IMR-90 (cell line): ENCODE measurements at regions not wholly inside any gene's neighbourhood (a gene's known extent, or its start where the extent isn't known, plus 50 kb on each side); places are given as distances from the start of the nearest gene placed in this dataset.

Experiments
- ATAC-seq: fragments of 200-7000 bp; cut with Tn5 transposase; 2 replicates; pipeline ENCODE4 v1.9.1; 2020; ENCODE audit warnings: low read depth, mild to moderate bottlenecking, moderate library complexity
- BruUV-seq: library from RNA; stranded (reverse); fragments of 400-500 nt; replicated peaks from 2 replicates; lab custom pipeline; 2021; lab: Mats Ljungman, UMichigan
- CTCF ChIA-PET: fragments of 300-600 bp; formaldehyde crosslinking; extraction: SDS; loops from one replicate; lab custom pipeline; 2021; ENCODE audit warnings: antibody characterized with exemption; lab: Yijun Ruan, JAX
- POLR2A ChIA-PET: fragments of 300-600 bp; sonication (Branson Sonifier 250); formaldehyde crosslinking; loops from one replicate; lab custom pipeline; 2022; ENCODE audit warnings: antibody characterized with exemption; ENCODE audit not compliant: unreplicated experiment; lab: Charles Lee
- DNase-seq: peaks from one replicate; pipeline ENCODE4 v3.0.0; 2013
- H2AFZ ChIP-seq: replicated peaks from 2 replicates; pipeline ENCODE3; 2013; ENCODE audit warnings: low read length, mild to moderate bottlenecking; ENCODE audit not compliant: poor library complexity
- H2AK5ac ChIP-seq: 2 replicates; pipeline ENCODE4 v1.6.1; 2013; ENCODE audit warnings: low read depth, low read length, inconsistent platforms
- H2AK9ac ChIP-seq: replicated peaks from 2 replicates; pipeline ENCODE3; 2013; ENCODE audit warnings: mild to moderate bottlenecking, low read depth, low read length, moderate library complexity; ENCODE audit not compliant: poor library complexity
- H2BK120ac ChIP-seq: 2 replicates; pipeline ENCODE4 v1.6.1; 2013; ENCODE audit warnings: low read depth, low read length, inconsistent platforms
- H2BK15ac ChIP-seq: 3 replicates; pipeline ENCODE4 v1.6.1; 2013; ENCODE audit warnings: low read depth, low read length, inconsistent platforms
- H2BK20ac ChIP-seq: 2 replicates; pipeline ENCODE4 v1.6.1; 2013; ENCODE audit warnings: low read depth, mild to moderate bottlenecking, inconsistent platforms, low read length, moderate library complexity
- H2BK5ac ChIP-seq: 2 replicates; pipeline ENCODE4 v1.6.1; 2013; ENCODE audit warnings: mild to moderate bottlenecking, low read depth, low read length, inconsistent platforms; ENCODE audit not compliant: poor library complexity, severe bottlenecking
- H3K14ac ChIP-seq: replicated peaks from 2 replicates; pipeline ENCODE4 v1.6.1; 2013; ENCODE audit warnings: low read depth, low read length, inconsistent platforms
- H3K18ac ChIP-seq: 2 replicates; pipeline ENCODE4 v1.6.1; 2013; ENCODE audit warnings: low read depth, low read length, control low read depth
- H3K23ac ChIP-seq: 2 replicates; pipeline ENCODE4 v1.6.1; 2013; ENCODE audit warnings: low read depth, low read length, inconsistent platforms
- H3K27ac ChIP-seq: 2 replicates; pipeline ENCODE4 v1.5.1; 2013; ENCODE audit warnings: mild to moderate bottlenecking, control low read depth, low read length; ENCODE audit not compliant: insufficient read depth
- H3K27me3 ChIP-seq: 2 replicates; pipeline ENCODE4 v1.6.1; 2013; ENCODE audit warnings: low read length; ENCODE audit not compliant: control insufficient read depth, insufficient read depth
- H3K36me3 ChIP-seq: 2 replicates; pipeline ENCODE4 v1.6.1; 2013; ENCODE audit warnings: low read length, mixed read lengths; ENCODE audit not compliant: control insufficient read depth, insufficient read depth
- H3K4ac ChIP-seq: 2 replicates; pipeline ENCODE4 v1.6.1; 2013; ENCODE audit warnings: low read depth, low read length, inconsistent platforms
- H3K4me1 ChIP-seq: 2 replicates; pipeline ENCODE4 v1.6.1; 2013; ENCODE audit warnings: low read length, mixed read lengths; ENCODE audit not compliant: control insufficient read depth, insufficient read depth
- H3K4me2 ChIP-seq: 2 replicates; pipeline ENCODE4 v1.6.1; 2013; ENCODE audit warnings: low read depth, mild to moderate bottlenecking, control low read depth, low read length, moderate library complexity
- H3K4me3 ChIP-seq: 2 replicates; pipeline ENCODE4 v1.5.1; 2013; ENCODE audit warnings: low read depth, mild to moderate bottlenecking, control low read depth, low read length, moderate library complexity; ENCODE audit not compliant: insufficient read depth
- H3K56ac ChIP-seq: 2 replicates; pipeline ENCODE4 v1.6.1; 2013; ENCODE audit warnings: low read length, inconsistent platforms; ENCODE audit not compliant: insufficient read depth; ENCODE audit errors: extremely low read depth
- H3K79me1 ChIP-seq, 2 experiments: 2 replicates each; pipeline ENCODE4 v1.6.1; 2013; ENCODE audit warnings: low read length in 2 of 2, inconsistent platforms in 1 of 2, low read depth in 1 of 2
- H3K9ac ChIP-seq: 2 replicates; pipeline ENCODE4 v1.6.1; 2013; ENCODE audit warnings: low read depth, low read length, control low read depth
- H3K9me1 ChIP-seq: 2 replicates; pipeline ENCODE4 v1.6.1; 2013; ENCODE audit warnings: low read length, inconsistent platforms; ENCODE audit not compliant: insufficient read depth
- H3K9me3 ChIP-seq: 2 replicates; pipeline ENCODE4 v1.6.1; 2013; ENCODE audit warnings: low read length; ENCODE audit not compliant: control insufficient read depth, insufficient read depth
- H4K20me1 ChIP-seq: 2 replicates; pipeline ENCODE4 v1.6.1; 2013; ENCODE audit warnings: low read length, inconsistent platforms; ENCODE audit not compliant: insufficient read depth
- H4K5ac ChIP-seq: 2 replicates; pipeline ENCODE4 v1.6.1; 2013; ENCODE audit warnings: mild to moderate bottlenecking, low read depth, low read length, control low read depth
- H4K8ac ChIP-seq, 2 experiments: 2 replicates each; pipeline ENCODE4 v1.6.1; 2013; ENCODE audit warnings: low read depth in 2 of 2, low read length in 2 of 2, control low read depth in 1 of 2, inconsistent platforms in 1 of 2
- H4K91ac ChIP-seq: 2 replicates; pipeline ENCODE4 v1.6.1; 2013; ENCODE audit warnings: low read depth, low read length, inconsistent platforms; ENCODE audit not compliant: insufficient read depth
- RCOR1 ChIP-seq: IDR thresholded peaks from 2 replicates; pipeline ENCODE4 v1.6.1; 2012; ENCODE audit warnings: mild to moderate bottlenecking, low read length, improper control_type of control experiment; ENCODE audit not compliant: insufficient replicate concordance
- WGBS, 2 experiments: methylation state at CpG; one replicate each; pipeline versions ENCODE4 v1.1.5 to v1.1.7; 2013; ENCODE audit warnings: missing lambda C conversion rate in 2 of 2; ENCODE audit not compliant: insufficient read length in 1 of 2; ENCODE audit errors: extremely low coverage in 2 of 2; 5-methylcytosine and 5-hydroxymethylcytosine counted together
- dilution Hi-C: fragments of 300-500 bp; cut with HindIII; formaldehyde crosslinking; loops from one replicate; pipeline ENCODE4 v1.14.3; 2018; ENCODE audit warnings: low sequenced_read_pairs; ENCODE audit not compliant: unreplicated experiment
- in situ Hi-C: fragments of 300-500 bp; cut with MboI; formaldehyde crosslinking; loops from 3 replicates; pipeline ENCODE4 v1.14.3; 2019; ENCODE audit warnings: low sequenced_read_pairs, inconsistent platforms, mixed read lengths
- intact Hi-C: fragments of 100-400 bp; cut with micrococcal nuclease; formaldehyde crosslinking; loops from 2 replicates; pipeline ENCODE4 v1.10.0; 2022

- peaks cover 2% of the 10 kb centered on the region; the same call in 1 of the 2 replicates for H3K27me3 ChIP-seq
- H3K9me1 ChIP-seq = no peaks in the 10 kb centered on the region
- no peaks in the 10 kb centered on the region for H3K36me3 ChIP-seq
- H3K4me3 ChIP-seq = no peak overlapping the region
- no peak overlapping the region for H4K5ac ChIP-seq
- H2AK5ac ChIP-seq = no peak overlapping the region
- ChIA-PET POLR2A (interaction anchor here (0.8 kb wide), 1 partner anchor 171 kb away, joined by 4 read pairs; no protein-coding TSS in a partner anchor), CTCF (no interaction called here)
- no peak overlapping the region for H3K18ac ChIP-seq
- H3K9me3 ChIP-seq = no peaks in the 10 kb centered on the region
- no peak for DNase-seq
- no peak overlapping the region for H2BK20ac ChIP-seq
- H3K14ac ChIP-seq = no peak overlapping the region; the same call in 1 of the 2 replicates
- no peak overlapping the region for H2BK5ac ChIP-seq
- no peak overlapping the region for H2AFZ ChIP-seq
- no peak for TF ChIP-seq RCOR1
- H2BK15ac ChIP-seq = no peak overlapping the region
- no TSS peak for BruUV-seq
- dilution Hi-C loops (no loop called here), in situ Hi-C loops (no loop called here), intact Hi-C loops (no loop called here)
- H3K4me1 ChIP-seq = no peaks in the 10 kb centered on the region
- H3K79me1 ChIP-seq = no peaks in the 10 kb centered on the region
- H3K4ac ChIP-seq = no peak overlapping the region
- H4K91ac ChIP-seq = no peak overlapping the region
- no peak overlapping the region for H3K23ac ChIP-seq
- no peak overlapping the region for H2BK120ac ChIP-seq
- H2AK9ac ChIP-seq = no peak overlapping the region
- no peak overlapping the region for H3K56ac ChIP-seq
- 58% methylated on average over 1 of the region's 7 CpGs; no CpG with 5 or more reads in 1 of the 2 experiments for WGBS, 2 experiments
- no peaks in the 10 kb centered on the region for H4K20me1 ChIP-seq
- H4K8ac ChIP-seq = no peak overlapping the region
- H3K9ac ChIP-seq = no peak overlapping the region
- no peak for ATAC-seq
- no peak overlapping the region for H3K27ac ChIP-seq
- H3K4me2 ChIP-seq = no peak overlapping the region
These were observed 495.4 kb downstream of the LMO7 start for GRCh38 chr13:76131551-76131950.
